Muscle layer of duodenum (tissue), 2 donors: ENCODE measurements at regions not wholly inside any gene's neighbourhood (a gene's known extent, or its start where the extent isn't known, plus 50 kb on each side); places are given as distances from the start of the nearest gene placed in this dataset.

ENCODE experiments used
- H3K27ac ChIP-seq: one replicate; pipeline ENCODE4 v1.7.0; 2013; ENCODE audit warnings: mild to moderate bottlenecking, low read length
- H3K27me3 ChIP-seq: one replicate; pipeline ENCODE4 v1.7.0; 2013; ENCODE audit warnings: low read depth, mild to moderate bottlenecking, control low read depth, low read length
- H3K36me3 ChIP-seq, 2 donors: one replicate each; pipeline ENCODE4 v1.7.0; 2013; ENCODE audit warnings: low read length in 2 of 2, control low read depth in 1 of 2, mild to moderate bottlenecking in 1 of 2; ENCODE audit not compliant: insufficient read depth in 2 of 2, control insufficient read depth in 1 of 2
- H3K4me1 ChIP-seq, 2 donors: one replicate each; pipeline ENCODE4 v1.7.0; 2013; ENCODE audit warnings: low read length in 2 of 2, mild to moderate bottlenecking in 2 of 2, control low read depth in 1 of 2, moderate library complexity in 1 of 2; ENCODE audit not compliant: insufficient read depth in 2 of 2, control insufficient read depth in 1 of 2
- H3K4me3 ChIP-seq, 2 donors: one replicate each; pipeline ENCODE4 v1.7.0; 2013; ENCODE audit warnings: low read length in 2 of 2, low read depth in 1 of 2, mild to moderate bottlenecking in 1 of 2
- H3K9me3 ChIP-seq, 2 donors: one replicate each; pipeline ENCODE4 v1.7.0; 2013; ENCODE audit warnings: low read length in 2 of 2, control low read depth in 1 of 2, mild to moderate bottlenecking in 1 of 2; ENCODE audit not compliant: control insufficient read depth in 1 of 2
- donor health status: healthy.

DNA sequence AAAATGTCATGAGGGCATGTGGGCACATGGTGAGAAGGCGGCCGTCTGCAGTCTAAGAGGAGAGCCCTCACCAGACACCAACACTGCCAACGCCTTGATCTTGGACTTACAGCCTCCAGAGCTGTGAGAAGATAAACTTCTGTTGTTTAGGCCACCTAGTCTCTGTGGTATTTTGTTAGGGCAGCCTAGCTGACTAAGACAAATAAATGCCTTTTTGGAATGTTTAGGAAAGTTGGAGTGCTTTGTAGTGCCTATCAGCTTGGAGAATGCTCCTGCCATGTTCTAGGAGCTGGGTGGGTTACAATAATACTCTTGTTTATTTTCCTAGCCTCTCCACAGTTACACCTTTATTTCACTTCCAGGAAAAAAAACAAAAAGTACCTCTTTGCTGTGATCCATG, 92.0 kb downstream of the SPP2 start:
- H3K4me3 ChIP-seq, result no peak overlapping the region
- no peaks in the 10 kb centered on the region for H3K4me1 ChIP-seq
- no peak overlapping the region for H3K27ac ChIP-seq
- peaks cover 0 to 4% of the 10 kb centered on the region in 2 donors for H3K9me3 ChIP-seq
- H3K36me3 ChIP-seq, result no peaks in the 10 kb centered on the region
- H3K27me3 ChIP-seq, result no peaks in the 10 kb centered on the region

DNA sequence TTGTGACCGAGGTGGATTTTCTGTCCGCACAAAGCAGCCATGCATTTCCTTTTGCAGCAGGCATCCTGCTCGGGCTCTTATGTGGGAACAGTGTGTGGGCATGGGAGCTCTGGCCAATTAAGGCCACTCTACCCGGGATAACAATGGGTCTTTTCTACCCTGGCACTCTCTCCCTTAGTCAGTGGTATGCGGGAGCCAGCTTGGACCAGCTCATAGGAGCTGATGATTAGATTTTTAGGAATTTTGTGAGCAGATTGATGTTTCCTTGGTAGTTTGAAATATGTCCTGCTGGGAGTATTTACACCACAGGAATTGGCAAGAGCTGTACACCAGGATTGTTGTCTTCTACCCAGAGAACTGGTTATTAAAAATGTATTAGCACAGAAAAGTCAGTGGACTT, 89.3 kb downstream of the SPP2 start:
- peaks cover 0 to 4% of the 10 kb centered on the region in 2 donors for H3K9me3 ChIP-seq
- H3K4me3 ChIP-seq, result no peak overlapping the region
- H3K27ac ChIP-seq, result no peak overlapping the region
- H3K4me1 ChIP-seq, result no peaks in the 10 kb centered on the region
- no peaks in the 10 kb centered on the region for H3K27me3 ChIP-seq
- no peaks in the 10 kb centered on the region for H3K36me3 ChIP-seq

DNA sequence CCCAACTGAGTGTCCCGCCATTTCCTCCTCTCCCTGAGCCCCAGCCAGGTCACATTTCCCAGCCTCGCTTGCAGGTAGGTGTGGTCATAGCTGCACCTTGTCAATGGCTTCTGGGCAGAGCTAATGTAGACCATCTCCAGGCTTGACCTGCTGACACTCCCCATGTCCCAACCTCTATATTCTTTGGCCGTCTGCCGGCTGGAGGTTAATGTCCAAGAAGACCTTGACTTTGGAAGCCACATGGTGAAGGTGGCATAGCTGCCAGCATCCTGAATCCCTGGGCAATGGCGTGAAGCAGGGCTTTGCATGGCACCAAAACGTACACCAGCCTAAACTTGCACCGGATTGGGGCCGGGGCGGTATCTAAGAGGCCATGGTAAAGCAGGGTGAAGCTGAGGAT, 88.3 kb downstream of the SPP2 start:
- Histone ChIP-seq H3K27me3 (peaks cover 4% of the 10 kb centered on the region), H3K9me3 (peaks cover 0 to 4% of the 10 kb centered on the region in 2 donors), H3K27ac (no peak overlapping the region), H3K4me3 (no peak overlapping the region), H3K4me1 (no peaks in the 10 kb centered on the region), H3K36me3 (no peaks in the 10 kb centered on the region)

DNA sequence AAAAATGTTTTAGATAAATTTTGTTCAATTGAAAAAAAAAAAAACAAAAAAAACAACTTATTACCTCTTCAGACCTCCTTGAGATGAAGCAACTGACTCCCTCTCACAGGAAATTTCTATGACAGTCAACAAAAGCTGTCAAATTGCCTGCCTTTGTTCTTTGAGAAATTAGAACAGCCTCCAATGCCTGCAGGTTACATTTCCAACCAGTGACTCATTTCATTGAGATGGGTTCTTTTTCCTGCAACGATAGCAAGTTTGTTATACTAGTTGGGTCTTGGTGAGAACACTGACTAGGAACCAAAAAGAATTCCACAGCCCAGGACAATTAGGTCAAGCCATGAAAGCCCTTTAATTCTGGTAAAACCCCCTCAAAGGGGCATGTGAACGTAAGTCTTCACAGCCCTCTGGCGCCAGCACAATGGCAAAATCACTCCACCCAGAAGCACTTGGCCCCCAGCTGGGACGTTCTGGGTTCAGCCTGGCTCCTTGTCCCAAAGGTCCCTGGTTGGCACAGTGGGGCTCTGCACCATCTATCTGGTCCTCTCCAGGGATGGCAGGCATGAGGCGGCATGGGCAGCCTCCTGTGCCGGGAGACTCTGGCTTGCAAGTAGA, 87.0 kb downstream of the SPP2 start:
- no peak overlapping the region for H3K27ac ChIP-seq
- H3K9me3 ChIP-seq, result peaks cover 0 to 4% of the 10 kb centered on the region in 2 donors
- H3K36me3 ChIP-seq, result no peaks in the 10 kb centered on the region
- peaks cover 4% of the 10 kb centered on the region for H3K27me3 ChIP-seq
- no peak overlapping the region for H3K4me3 ChIP-seq
- no peaks in the 10 kb centered on the region for H3K4me1 ChIP-seq

DNA sequence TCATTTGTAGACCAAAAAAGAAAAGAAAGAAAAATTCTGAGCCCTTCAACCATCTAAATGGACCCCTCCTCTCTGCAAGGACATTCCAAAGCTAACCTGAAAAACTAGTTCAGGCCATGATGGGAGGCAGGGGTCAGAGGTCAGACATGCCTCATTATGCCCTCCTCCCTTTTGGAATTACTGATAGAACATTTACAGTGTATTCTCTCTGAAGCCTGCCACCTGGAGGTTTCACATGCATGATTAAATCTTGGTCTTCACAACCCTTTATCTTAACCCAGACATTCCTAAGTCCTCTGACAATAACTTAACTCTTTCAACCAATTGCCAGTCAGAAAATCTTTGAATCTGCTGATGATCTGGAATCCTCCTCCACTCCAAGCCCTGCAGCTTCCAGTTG, 86.0 kb downstream of the SPP2 start:
- Histone ChIP-seq H3K27ac (no peak overlapping the region), H3K27me3 (peaks cover 4% of the 10 kb centered on the region), H3K9me3 (peaks cover 0 to 4% of the 10 kb centered on the region in 2 donors), H3K36me3 (no peaks in the 10 kb centered on the region), H3K4me1 (no peaks in the 10 kb centered on the region), H3K4me3 (no peak overlapping the region)

DNA sequence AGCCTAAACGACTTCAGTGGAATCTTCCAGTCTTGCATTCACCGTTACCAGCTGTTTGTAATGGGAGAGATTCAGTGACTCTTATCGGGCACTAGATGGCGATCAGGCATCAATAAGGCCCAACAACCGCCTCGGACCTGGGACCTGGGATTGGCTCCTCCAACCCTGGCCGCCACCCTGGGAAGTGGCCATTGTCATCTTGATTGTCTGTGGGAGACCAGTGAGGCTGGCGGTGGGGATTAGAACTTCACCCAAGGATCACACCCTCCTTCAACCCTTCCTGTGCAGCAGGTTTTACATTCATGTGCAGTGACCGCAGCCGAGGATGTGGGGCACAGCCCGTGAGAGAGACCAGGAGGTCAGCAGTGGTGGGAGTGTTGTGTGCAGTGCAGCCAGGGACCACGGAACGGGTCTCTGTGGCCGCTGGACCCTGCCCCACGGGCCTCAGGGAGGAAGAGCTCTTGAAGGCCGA, 85.3 kb downstream of the SPP2 start:
- no peak overlapping the region for H3K4me3 ChIP-seq
- peaks cover 0 to 4% of the 10 kb centered on the region in 2 donors for H3K9me3 ChIP-seq
- peaks cover 4% of the 10 kb centered on the region for H3K27me3 ChIP-seq
- no peaks in the 10 kb centered on the region for H3K4me1 ChIP-seq
- no peaks in the 10 kb centered on the region for H3K36me3 ChIP-seq
- H3K27ac ChIP-seq, result no peak overlapping the region

DNA sequence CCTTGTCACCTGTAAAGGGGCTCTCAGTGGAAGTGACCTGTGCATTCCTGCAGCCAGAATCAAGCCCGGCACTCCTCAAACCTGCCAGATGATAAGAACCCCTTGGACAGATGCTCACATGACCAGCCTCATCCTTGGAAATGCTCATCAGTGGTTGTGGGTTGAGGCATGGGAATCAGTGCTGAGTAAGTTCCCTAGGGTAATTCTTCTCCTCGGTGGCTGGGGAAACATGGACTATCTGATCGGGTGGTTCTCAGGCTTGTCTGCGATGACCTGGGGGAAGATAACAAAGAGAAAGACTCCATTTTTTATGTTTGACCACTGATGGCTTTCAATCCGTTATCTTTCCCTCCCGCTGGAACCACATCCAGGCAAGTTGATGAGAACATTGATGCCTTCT, 84.0 kb downstream of the SPP2 start:
- Histone ChIP-seq H3K4me1 (no peaks in the 10 kb centered on the region), H3K9me3 (no peaks in the 10 kb centered on the region), H3K27ac (no peak overlapping the region), H3K4me3 (no peak overlapping the region), H3K27me3 (peaks cover 4% of the 10 kb centered on the region), H3K36me3 (no peaks in the 10 kb centered on the region)

DNA sequence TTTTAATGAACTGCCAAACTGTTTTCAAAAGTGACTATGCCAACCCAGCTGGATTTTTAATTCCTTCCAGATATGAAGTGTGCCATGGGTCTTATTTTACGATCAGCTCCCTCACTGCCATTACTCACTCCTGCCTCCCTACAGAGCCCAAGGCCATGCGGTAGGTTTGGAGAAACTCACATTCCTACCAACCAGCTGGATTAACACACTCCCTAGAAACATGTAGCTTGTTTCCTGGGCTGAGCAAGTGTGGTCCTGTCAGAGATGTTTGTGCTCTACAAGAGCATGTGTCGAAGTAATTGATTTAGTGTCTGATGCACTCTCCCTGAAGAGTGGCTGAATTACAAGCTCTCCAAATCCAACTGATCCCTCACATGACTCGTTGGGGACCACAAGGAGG, 82.5 kb downstream of the SPP2 start:
- no peak overlapping the region for H3K27ac ChIP-seq
- no peak overlapping the region for H3K4me3 ChIP-seq
- peaks cover 4% of the 10 kb centered on the region for H3K27me3 ChIP-seq
- H3K9me3 ChIP-seq, result no peaks in the 10 kb centered on the region
- no peaks in the 10 kb centered on the region for H3K4me1 ChIP-seq
- H3K36me3 ChIP-seq, result no peaks in the 10 kb centered on the region

DNA sequence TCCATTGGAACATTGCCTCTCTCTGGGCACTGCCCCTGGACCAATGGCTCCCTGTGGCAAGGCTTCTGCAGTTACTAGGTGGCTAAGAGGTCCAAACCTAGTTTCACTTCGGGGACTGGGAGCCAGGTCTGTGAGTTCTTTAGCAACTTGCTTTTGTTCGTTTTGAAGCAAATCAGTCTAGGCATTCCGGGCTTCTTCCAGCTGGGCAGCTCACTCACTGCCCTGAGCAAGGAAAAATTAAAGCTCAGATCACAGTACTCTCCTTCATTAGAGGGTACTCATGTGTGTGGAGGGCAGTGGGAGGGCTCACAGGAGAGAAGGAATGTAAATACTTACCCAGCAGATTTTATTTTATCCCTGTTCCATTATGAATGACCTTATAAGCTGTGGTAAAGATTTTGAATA, 80.3 kb downstream of the SPP2 start:
- no peaks in the 10 kb centered on the region for H3K36me3 ChIP-seq
- no peaks in the 10 kb centered on the region for H3K9me3 ChIP-seq
- H3K4me3 ChIP-seq, result no peak overlapping the region
- H3K27ac ChIP-seq, result no peak overlapping the region
- peaks cover 4% of the 10 kb centered on the region for H3K27me3 ChIP-seq
- H3K4me1 ChIP-seq, result no peaks in the 10 kb centered on the region

DNA sequence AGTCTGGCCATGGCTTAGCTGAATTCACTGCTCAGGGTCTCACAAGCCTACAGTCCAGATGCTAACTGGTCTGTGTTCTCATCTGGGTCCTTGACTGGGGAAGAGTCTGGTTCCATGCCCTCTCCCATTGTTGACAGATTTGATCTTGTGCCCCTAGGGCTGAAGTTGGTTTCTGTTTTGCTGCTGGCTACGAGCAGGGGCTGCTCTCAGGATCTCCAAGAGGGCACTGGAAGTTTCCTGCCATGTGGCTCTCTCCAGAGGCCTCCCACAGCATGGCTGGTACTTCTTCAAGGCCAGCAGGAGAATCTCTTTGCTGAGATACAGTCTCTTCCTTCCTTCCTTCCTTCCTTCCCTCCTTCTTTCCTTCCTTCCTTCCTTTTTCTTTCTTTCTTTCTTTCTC, 78.1 kb downstream of the SPP2 start:
- Histone ChIP-seq H3K36me3 (no peaks in the 10 kb centered on the region), H3K27ac (no peak overlapping the region), H3K4me3 (no peak overlapping the region), H3K4me1 (no peaks in the 10 kb centered on the region), H3K9me3 (no peaks in the 10 kb centered on the region), H3K27me3 (no peaks in the 10 kb centered on the region)
